ENCODE measurements at regions not wholly inside any gene's neighbourhood (a gene's known extent, or its start where the extent isn't known, plus 50 kb on each side); places are given as distances from the start of the nearest gene placed in this dataset.

- in situ Hi-C loops (cut with HindIII; ENCODE audit: low sequenced_read_pairs): no loop called here
- no peak for DNase-seq (ENCODE audit: low spot score)
Measured at GRCh38 chr5:124602925-124603650, 143.4 kb downstream of the ZNF608 start.

GRCh38 chr5:124599028-124599973, 147.1 kb downstream of the ZNF608 start:
- DNase-seq (ENCODE audit: low spot score): peak; percentile 84
- in situ Hi-C loops (cut with HindIII; ENCODE audit: low sequenced_read_pairs): no loop called here

- in situ Hi-C loops (cut with HindIII; ENCODE audit: low sequenced_read_pairs): no loop called here
- no peak for DNase-seq (ENCODE audit: low spot score)
Measured at GRCh38 chr5:124596595-124597421, 149.6 kb downstream of the ZNF608 start.

- in situ Hi-C loops (cut with HindIII; ENCODE audit: low sequenced_read_pairs): no loop called here
- no peak for DNase-seq (ENCODE audit: low spot score)
Measured at GRCh38 chr5:124593952-124594351, 152.5 kb downstream of the ZNF608 start.

GRCh38 chr5:124592891-124593290, 153.5 kb downstream of the ZNF608 start:
- in situ Hi-C loops (cut with HindIII; ENCODE audit: low sequenced_read_pairs): no loop called here
- DNase-seq (ENCODE audit: low spot score): no peak

DNA sequence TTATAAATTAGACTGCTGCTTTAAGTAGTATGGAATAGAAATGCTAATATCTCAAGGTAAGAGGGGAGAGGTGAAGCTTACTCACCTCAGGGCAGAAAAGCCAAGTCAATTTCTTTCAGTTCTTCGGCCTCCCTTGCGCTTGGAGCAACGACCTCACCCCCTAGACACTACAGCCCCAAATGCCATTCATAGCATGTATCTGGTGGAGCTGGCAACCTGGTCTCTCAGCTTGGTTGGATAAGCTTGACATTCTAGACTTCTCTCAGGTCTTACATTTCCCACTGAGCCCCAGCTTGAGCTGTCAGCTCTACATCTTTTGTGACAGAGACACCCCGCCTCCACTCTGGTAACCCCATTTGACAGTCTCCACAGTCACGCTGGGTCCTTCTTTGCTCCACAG, 154.9 kb downstream of the ZNF608 start:
- DNase-seq (ENCODE audit: low spot score): no peak
- in situ Hi-C loops (cut with HindIII; ENCODE audit: low sequenced_read_pairs): no loop called here

DNA sequence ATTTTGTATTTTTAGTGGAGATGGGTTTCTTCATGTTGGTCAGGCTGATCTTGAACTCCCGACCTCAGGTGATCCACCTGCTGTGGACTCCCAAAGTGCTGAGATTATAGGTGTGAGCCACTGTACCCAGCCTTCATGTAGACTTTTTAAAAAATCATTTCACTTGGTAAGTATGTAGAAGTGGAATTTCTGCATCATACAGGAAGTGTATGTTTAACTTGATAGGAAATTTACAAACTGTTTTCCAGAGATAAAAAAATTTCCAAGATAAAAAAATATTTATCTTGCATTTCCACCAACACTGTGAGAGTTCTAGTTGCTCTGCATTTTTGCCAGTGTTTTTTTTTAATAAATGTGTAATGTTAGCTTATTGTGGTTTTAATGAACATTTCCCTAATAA, 155.8 kb downstream of the ZNF608 start:
- no peak for DNase-seq (ENCODE audit: low spot score)
- in situ Hi-C loops (cut with HindIII; ENCODE audit: low sequenced_read_pairs): no loop called here

- in situ Hi-C loops (cut with HindIII; ENCODE audit: low sequenced_read_pairs): no loop called here
- DNase-seq (ENCODE audit: low spot score): no peak
Measured at GRCh38 chr5:124587280-124587679, 159.2 kb downstream of the ZNF608 start.

- DNase-seq (ENCODE audit: low spot score): no peak
- in situ Hi-C loops (cut with HindIII; ENCODE audit: low sequenced_read_pairs): no loop called here
Measured at GRCh38 chr5:124584991-124585715, 161.3 kb downstream of the ZNF608 start.

- DNase-seq (ENCODE audit: low spot score): no peak
Measured at GRCh38 chr5:124583469-124584350, 162.7 kb downstream of the ZNF608 start.

DNA sequence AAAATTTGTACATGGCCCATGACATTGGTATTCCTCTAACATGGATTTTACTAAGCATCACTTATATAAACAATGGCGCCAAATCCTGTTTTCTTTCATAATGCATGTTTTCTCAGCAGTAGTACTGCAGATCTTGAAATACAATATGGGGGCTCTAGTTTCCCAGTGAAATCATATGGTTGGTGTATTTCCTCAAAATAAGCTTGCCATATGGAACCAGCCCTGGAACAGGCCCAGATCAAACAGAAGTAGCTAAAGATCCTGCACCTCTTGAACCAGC, 163.9 kb downstream of the ZNF608 start:
- no peak for DNase-seq (ENCODE audit: low spot score)
- in situ Hi-C loops (cut with HindIII; ENCODE audit: low sequenced_read_pairs): no loop called here

More at GRCh38 chr5:124583469-124584350, 162.7 kb downstream of the ZNF608 start:
- in situ Hi-C loops (cut with HindIII; ENCODE audit: low sequenced_read_pairs): no loop called here

DNA sequence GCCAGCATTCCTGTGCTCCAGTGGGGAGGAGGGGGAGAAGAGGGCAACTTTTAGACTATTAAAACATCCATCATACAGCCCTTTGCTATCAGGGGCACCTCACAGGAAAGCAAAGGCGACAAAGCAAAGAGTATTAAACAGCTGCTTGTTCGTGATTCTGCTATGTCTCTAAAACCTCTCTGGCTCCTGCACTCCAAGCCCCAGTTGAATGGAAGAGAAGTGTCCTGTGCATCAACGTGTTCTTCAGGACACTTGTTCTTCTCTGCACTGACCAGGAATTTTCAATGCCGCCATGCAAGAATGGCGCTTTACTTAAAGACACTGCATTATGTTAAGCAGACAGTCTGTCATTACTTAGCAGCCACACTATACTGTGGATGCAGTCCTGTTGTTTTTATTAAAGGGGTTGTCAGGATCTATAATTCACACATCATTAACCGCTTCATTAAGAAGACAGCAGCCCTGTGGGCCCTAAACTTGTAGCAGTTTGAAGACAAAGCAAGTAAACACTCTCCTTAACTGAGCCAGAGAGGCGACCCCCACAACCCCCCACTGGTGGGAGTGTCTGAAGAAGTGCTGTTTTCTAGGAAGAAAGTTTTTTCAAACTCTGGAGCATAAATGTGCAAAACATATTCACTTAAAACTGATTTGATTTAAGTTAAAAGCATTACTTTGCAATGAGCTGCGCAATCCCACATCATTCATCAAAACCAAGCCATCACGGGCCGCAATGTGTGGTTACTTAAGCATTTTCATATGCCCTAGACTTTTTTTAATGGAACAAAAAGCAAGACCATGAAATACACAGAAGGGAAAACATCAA, 164.5 kb downstream of the ZNF608 start:
- no peak for DNase-seq (ENCODE audit: low spot score)
- in situ Hi-C loops (cut with HindIII; ENCODE audit: low sequenced_read_pairs): no loop called here

- no peak for DNase-seq (ENCODE audit: low spot score)
- in situ Hi-C loops (cut with HindIII; ENCODE audit: low sequenced_read_pairs): no loop called here
Measured at GRCh38 chr5:124580925-124581737, 165.3 kb downstream of the ZNF608 start.

DNA sequence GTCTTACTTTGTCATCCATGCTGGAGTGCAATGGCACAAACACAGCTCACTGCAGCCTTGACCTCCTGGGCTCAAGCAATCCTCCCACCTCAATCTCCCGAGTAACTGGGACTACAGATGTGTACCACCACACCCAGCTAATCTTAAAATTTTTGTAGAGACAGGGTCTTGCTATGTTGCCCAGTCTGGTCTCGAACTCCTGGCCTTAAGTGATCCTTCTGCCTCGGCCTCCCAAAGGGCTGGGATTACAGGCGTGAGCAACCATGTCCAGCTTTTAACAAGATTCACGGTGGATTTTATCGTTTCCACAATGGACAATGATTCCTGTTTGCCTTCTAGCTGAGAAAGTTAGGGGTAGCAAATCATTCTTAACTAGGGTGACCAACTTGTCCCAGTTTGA, 165.9 kb downstream of the ZNF608 start:
- in situ Hi-C loops (cut with HindIII; ENCODE audit: low sequenced_read_pairs): no loop called here
- no peak for DNase-seq (ENCODE audit: low spot score)

- no peak for DNase-seq (ENCODE audit: low spot score)
- in situ Hi-C loops (cut with HindIII; ENCODE audit: low sequenced_read_pairs): no loop called here
Measured at GRCh38 chr5:124576848-124577409, 169.5 kb downstream of the ZNF608 start.

DNA sequence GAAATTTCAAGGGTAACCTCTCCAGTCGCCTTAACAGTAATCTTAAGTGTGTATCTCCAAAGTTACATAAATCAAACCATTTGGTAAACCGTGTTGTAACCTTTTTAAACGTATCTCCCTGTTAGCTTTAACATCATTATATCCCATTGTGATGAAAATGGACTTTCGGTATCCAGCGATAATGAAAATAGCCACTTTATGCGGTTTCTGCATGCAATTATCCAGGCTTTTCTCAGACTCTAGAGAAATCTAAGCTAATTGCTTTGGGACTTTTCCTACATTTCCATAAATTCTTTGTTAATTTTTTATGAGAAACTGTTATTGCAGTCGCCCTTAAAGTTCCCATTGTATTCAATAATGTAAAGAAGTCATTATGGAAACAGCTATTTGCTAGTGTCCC, 170.7 kb downstream of the ZNF608 start:
- in situ Hi-C loops (cut with HindIII; ENCODE audit: low sequenced_read_pairs): no loop called here
- DNase-seq (ENCODE audit: low spot score): no peak
